Ovary (tissue), 7 donors: ENCODE measurements at regions not wholly inside any gene's neighbourhood (a gene's known extent, or its start where the extent isn't known, plus 50 kb on each side); places are given as distances from the start of the nearest gene placed in this dataset.

ENCODE experiments used
- DNase-seq, 5 donors: peaks; one replicate each; pipeline ENCODE4 v3.0.0-alpha.2; 2019 to 2020
- H3K27ac ChIP-seq, 2 donors: fragments of 200-600 bp; one replicate each; pipeline versions ENCODE4 v1.5.1 to v1.8.0; 2019 to 2022
- H3K27me3 ChIP-seq: fragments of 200-600 bp; one replicate; pipeline ENCODE4 v1.8.0; 2022
- H3K36me3 ChIP-seq: fragments of 200-600 bp; sonication (generic); one replicate; pipeline ENCODE4 v1.5.1; 2019
- H3K4me1 ChIP-seq: one replicate; pipeline ENCODE4 v1.8.1; 2013; ENCODE audit warnings: mild to moderate bottlenecking, moderate library complexity; ENCODE audit not compliant: insufficient read depth
- H3K4me3 ChIP-seq: fragments of 200-600 bp; sonication (generic); one replicate; pipeline ENCODE4 v1.5.1; 2017
- H3K9me3 ChIP-seq, 2 donors: fragments of 200-600 bp in 1 of 2; sonication (generic) in 1 of 2; one replicate each; pipeline versions ENCODE4 v1.5.1 to v1.8.1; 2013 to 2019; ENCODE audit warnings: mild to moderate bottlenecking in 1 of 2, moderate library complexity in 1 of 2
- CTCF ChIP-seq, 3 donors: fragments of 450-650 bp in 2 of 3; fragments of 200-600 bp in 1 of 3; IDR thresholded peaks; one replicate each; pipeline versions ENCODE4 v1.5.1 to v1.8.0; 2016 to 2022; ENCODE audit warnings: antibody characterized with exemption in 3 of 3, mild to moderate bottlenecking in 1 of 3
- EP300 ChIP-seq: sonication (generic); formaldehyde crosslinking; IDR thresholded peaks from one replicate; pipeline ENCODE4 v1.6.1; 2017; ENCODE audit warnings: antibody characterized with exemption
- POLR2A ChIP-seq: fragments of 450-650 bp; IDR thresholded peaks from one replicate; pipeline ENCODE4 v1.6.1; 2017; ENCODE audit warnings: antibody characterized with exemption, mild to moderate bottlenecking, moderate library complexity
- WGBS, 3 donors: extraction: QIAGEN DNeasy Blood & Tissue Kit in 1 of 3; methylation state at CpG; one replicate each; pipeline versions ENCODE4 v1.1.5 to v1.1.7; 2013 to 2017; 5-methylcytosine and 5-hydroxymethylcytosine counted together
- intact Hi-C, 4 donors: fragments of 100-400 bp; cut with DNase I; formaldehyde crosslinking; loops; one replicate each; pipeline versions ENCODE4 v1.11.0 to v1.15.1; 2022 to 2023
- donor health status: DM: no; HTN: no; CAD: no; lungs with moderate emphysema.
- donor health status: DM: no; HTN: no; CAD: no.
- donor health status: Bipolar disorder and iron deficiency.
- donor health status: DM: no; HTN: no; CAD: no.
- donor health status: DM: yes; HTN: yes; CAD: no.

- TF ChIP-seq EP300 (no peak), POLR2A (no peak), CTCF (IDR thresholded peaks at IDR 0.05) (no peak)
- no peaks in the 10 kb centered on the region for H3K27me3 ChIP-seq
- intact Hi-C loops = no loop called here
- no peak overlapping the region for H3K4me3 ChIP-seq
- 0% methylated on average over 1 of the region's 1 CpG for WGBS, 3 donors
- no peak for DNase-seq
- no peaks in the 10 kb centered on the region for H3K9me3 ChIP-seq
- H3K36me3 ChIP-seq = no peaks in the 10 kb centered on the region
- H3K27ac ChIP-seq = no peak overlapping the region
- no peaks in the 10 kb centered on the region for H3K4me1 ChIP-seq
Observed at GRCh38 chr3:62981962-62982361, 106.7 kb upstream of the CADPS start.

GRCh38 chr3:62982795-62983455 lies 107.7 kb upstream of the CADPS start:
- TF ChIP-seq CTCF (IDR thresholded peaks at IDR 0.05) (no peak), POLR2A (no peak), EP300 (no peak)
- Histone ChIP-seq H3K27ac (no peak overlapping the region), H3K4me3 (no peak overlapping the region), H3K27me3 (no peaks in the 10 kb centered on the region), H3K36me3 (no peaks in the 10 kb centered on the region), H3K9me3 (no peaks in the 10 kb centered on the region), H3K4me1 (no peaks in the 10 kb centered on the region)
- DNase-seq = no peak
- 68 to 88% (median 72%) methylated on average over 4 of the region's 4 CpGs for WGBS, 3 donors
- intact Hi-C loops = no loop called here

- DNase-seq = no peak
- 19 to 26% (median 24%) methylated on average over 1 of the region's 1 CpG for WGBS, 3 donors
- intact Hi-C loops = no loop called here
- H3K36me3 ChIP-seq = no peaks in the 10 kb centered on the region
- TF ChIP-seq EP300 = no peak
- TF ChIP-seq CTCF (IDR thresholded peaks at IDR 0.05) = no peak
- TF ChIP-seq POLR2A = no peak
- no peak overlapping the region for H3K4me3 ChIP-seq
- no peaks in the 10 kb centered on the region for H3K27me3 ChIP-seq
- H3K27ac ChIP-seq = no peak overlapping the region
- no peaks in the 10 kb centered on the region for H3K9me3 ChIP-seq
- no peaks in the 10 kb centered on the region for H3K4me1 ChIP-seq
Observed at GRCh38 chr3:62986061-62986460, 110.8 kb upstream of the CADPS start.

- TF ChIP-seq CTCF (IDR thresholded peaks at IDR 0.05) = no peak
- no peak for TF ChIP-seq POLR2A
- H3K4me1 ChIP-seq = no peaks in the 10 kb centered on the region
- no peak overlapping the region for H3K4me3 ChIP-seq
- H3K27ac ChIP-seq = no peak overlapping the region
- 78 to 85% (median 83%) methylated on average over 8 of the region's 8 CpGs for WGBS, 3 donors
- H3K27me3 ChIP-seq = no peaks in the 10 kb centered on the region
- intact Hi-C loops = no loop called here
- no peak for DNase-seq
- H3K9me3 ChIP-seq = no peaks in the 10 kb centered on the region
- H3K36me3 ChIP-seq = no peaks in the 10 kb centered on the region
Observed at GRCh38 chr3:62987721-62988120, 112.5 kb upstream of the CADPS start.
